Right lobe of liver (tissue), 4 donors: ENCODE measurements at regions not wholly inside any gene's neighbourhood (a gene's known extent, or its start where the extent isn't known, plus 50 kb on each side); places are given as distances from the start of the nearest gene placed in this dataset.

Experiments
- POLR2A ChIP-seq: fragments of 450-650 bp; IDR thresholded peaks from one replicate; pipeline ENCODE4 v1.6.1; 2017; ENCODE audit warnings: antibody characterized with exemption, mild to moderate bottlenecking
- TF ChIP-seq, protein P1 (sequence below), 4 donors: fragments of 200-600 bp in 3 of 4; fragments of 450-650 bp in 1 of 4; IDR thresholded peaks; one replicate each; pipeline versions ENCODE4 v1.5.1 to v1.8.0; 2016 to 2022; ENCODE audit warnings: antibody characterized with exemption in 4 of 4, mild to moderate bottlenecking in 2 of 4
- donor health status: DM: no; HTN: no; CAD: no.
- donor health status: DM: no; HTN: no; CAD: no.
- donor health status: DM: no; HTN: yes; CAD: no.

DNA sequence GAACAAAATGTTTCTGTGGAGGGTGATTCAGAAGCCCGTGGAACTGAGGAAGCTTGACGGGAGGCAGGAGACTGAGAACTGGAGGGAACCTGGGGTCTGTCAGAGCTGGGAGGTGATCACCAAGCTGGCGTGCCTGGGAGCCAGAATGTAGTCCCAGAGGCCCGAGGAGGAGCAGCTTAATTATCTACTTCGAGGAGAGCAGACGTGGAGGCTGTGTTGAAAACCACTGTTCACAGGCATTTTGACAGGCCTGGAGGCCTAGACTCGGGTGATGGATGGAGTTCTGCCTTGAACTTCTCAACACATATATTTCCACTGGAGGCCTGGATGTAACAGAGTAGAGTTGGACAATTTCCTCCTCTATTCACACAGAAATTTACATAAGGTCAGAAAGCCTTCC, 177.7 kb upstream of the SALL1 start:
- TF ChIP-seq, protein P1, sequence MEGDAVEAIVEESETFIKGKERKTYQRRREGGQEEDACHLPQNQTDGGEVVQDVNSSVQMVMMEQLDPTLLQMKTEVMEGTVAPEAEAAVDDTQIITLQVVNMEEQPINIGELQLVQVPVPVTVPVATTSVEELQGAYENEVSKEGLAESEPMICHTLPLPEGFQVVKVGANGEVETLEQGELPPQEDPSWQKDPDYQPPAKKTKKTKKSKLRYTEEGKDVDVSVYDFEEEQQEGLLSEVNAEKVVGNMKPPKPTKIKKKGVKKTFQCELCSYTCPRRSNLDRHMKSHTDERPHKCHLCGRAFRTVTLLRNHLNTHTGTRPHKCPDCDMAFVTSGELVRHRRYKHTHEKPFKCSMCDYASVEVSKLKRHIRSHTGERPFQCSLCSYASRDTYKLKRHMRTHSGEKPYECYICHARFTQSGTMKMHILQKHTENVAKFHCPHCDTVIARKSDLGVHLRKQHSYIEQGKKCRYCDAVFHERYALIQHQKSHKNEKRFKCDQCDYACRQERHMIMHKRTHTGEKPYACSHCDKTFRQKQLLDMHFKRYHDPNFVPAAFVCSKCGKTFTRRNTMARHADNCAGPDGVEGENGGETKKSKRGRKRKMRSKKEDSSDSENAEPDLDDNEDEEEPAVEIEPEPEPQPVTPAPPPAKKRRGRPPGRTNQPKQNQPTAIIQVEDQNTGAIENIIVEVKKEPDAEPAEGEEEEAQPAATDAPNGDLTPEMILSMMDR (IDR thresholded peaks at IDR 0.05) = no peak
- no peak for TF ChIP-seq POLR2A
